Activated CD4-positive, alpha-beta T cell treated with anti-CD3 and anti-CD28 coated beads for 24 hours (primary cell): ENCODE measurements at regions not wholly inside any gene's neighbourhood (a gene's known extent, or its start where the extent isn't known, plus 50 kb on each side); places are given as distances from the start of the nearest gene placed in this dataset.

Source experiments
- DNase-seq, 2 donors: peaks; one replicate each; pipeline ENCODE4 v3.0.0-alpha.2; 2020; ENCODE audit warnings: low read depth in 2 of 2

GRCh38 chr2:16565481-16565880, 100.2 kb downstream of the CYRIA start:
- DNase-seq: no peak

- no peak for DNase-seq
These were observed 104.0 kb downstream of the CYRIA start for GRCh38 chr2:16561676-16562075.

- no peak for DNase-seq
These were observed 104.4 kb downstream of the CYRIA start for GRCh38 chr2:16561251-16561650.

GRCh38 chr2:16559278-16560067, 106.2 kb downstream of the CYRIA start:
- DNase-seq: no peak

GRCh38 chr2:16554060-16554583, 111.5 kb downstream of the CYRIA start:
- no peak for DNase-seq

- DNase-seq: no peak
These were observed 112.4 kb downstream of the CYRIA start for GRCh38 chr2:16553226-16553625.

- DNase-seq: no peak
These were observed 113.4 kb downstream of the CYRIA start for GRCh38 chr2:16552202-16552601.

GRCh38 chr2:16548036-16548435, 117.6 kb downstream of the CYRIA start:
- no peak for DNase-seq

- DNase-seq: no peak
These were observed 119.4 kb downstream of the CYRIA start for GRCh38 chr2:16546128-16546754.

GRCh38 chr2:16538707-16539106, 126.9 kb downstream of the CYRIA start:
- DNase-seq: no peak

GRCh38 chr2:16537347-16537746, 128.3 kb downstream of the CYRIA start:
- no peak for DNase-seq

GRCh38 chr2:16526193-16526592, 139.4 kb downstream of the CYRIA start:
- no peak for DNase-seq

- no peak for DNase-seq
These were observed 140.3 kb downstream of the CYRIA start for GRCh38 chr2:16525265-16525887.

GRCh38 chr2:16523711-16524110, 141.9 kb downstream of the CYRIA start:
- no peak for DNase-seq

- no peak for DNase-seq
These were observed 143.4 kb downstream of the CYRIA start for GRCh38 chr2:16522031-16522831.

GRCh38 chr2:16520891-16521290, 144.7 kb downstream of the CYRIA start:
- DNase-seq: no peak

GRCh38 chr2:16515696-16516095, 149.9 kb downstream of the CYRIA start:
- DNase-seq: no peak

- no peak for DNase-seq
These were observed 152.0 kb downstream of the CYRIA start for GRCh38 chr2:16513626-16514025.

GRCh38 chr2:16511041-16511440, 154.6 kb downstream of the CYRIA start:
- DNase-seq: no peak

GRCh38 chr2:16509042-16509441, 156.6 kb downstream of the CYRIA start:
- no peak for DNase-seq

- no peak for DNase-seq
These were observed 157.2 kb downstream of the CYRIA start for GRCh38 chr2:16508490-16508851.
